HG03520 (cell line): ENCODE measurements at regions not wholly inside any gene's neighbourhood (a gene's known extent, or its start where the extent isn't known, plus 50 kb on each side); places are given as distances from the start of the nearest gene placed in this dataset.
A peak's percentile ranks its signal among the peaks of the same experiment; 100 is the strongest.
"Not testable (repeated sequence)": the region's sequence is repeated elsewhere in the genome, so short reads cannot be mapped to it uniquely, and the experiment has no call there.

Source experiments
- ATAC-seq: cut with Tn5 transposase; IDR thresholded peaks from one replicate; pipeline ENCODE4 v1.9.1; 2021; ENCODE audit warnings: mild to moderate bottlenecking, moderate library complexity; ENCODE audit not compliant: unreplicated experiment

GRCh38 chr10:84571146-84571545, 242.8 kb downstream of the CCSER2 start:
- no peak for ATAC-seq

GRCh38 chr10:84574102-84574501, 245.7 kb downstream of the CCSER2 start:
- ATAC-seq, result no peak

- ATAC-seq, result no peak
Observed at GRCh38 chr10:84581976-84582375, 253.6 kb downstream of the CCSER2 start.

- no peak for ATAC-seq
Observed at GRCh38 chr10:84583501-84583900, 255.1 kb downstream of the CCSER2 start.

GRCh38 chr10:84587789-84588188, 259.4 kb downstream of the CCSER2 start:
- no peak for ATAC-seq

GRCh38 chr10:84588426-84588825, 260.0 kb downstream of the CCSER2 start:
- ATAC-seq, result no peak

GRCh38 chr10:84588971-84589370, 260.6 kb downstream of the CCSER2 start:
- no peak for ATAC-seq

- ATAC-seq, result no peak
Observed at GRCh38 chr10:84589526-84590205, 261.3 kb downstream of the CCSER2 start.

GRCh38 chr10:84590327-84591193, 262.2 kb downstream of the CCSER2 start:
- ATAC-seq, result no peak

GRCh38 chr10:84593506-84593905, 265.1 kb downstream of the CCSER2 start:
- ATAC-seq, result no peak

- ATAC-seq, result no peak
Observed at GRCh38 chr10:84596585-84596984, 268.2 kb downstream of the CCSER2 start.

GRCh38 chr10:84599254-84599653, 270.9 kb downstream of the CCSER2 start:
- ATAC-seq, result no peak

GRCh38 chr10:84600947-84601346, 272.6 kb downstream of the CCSER2 start:
- no peak for ATAC-seq

GRCh38 chr10:84602543-84602942, 274.2 kb downstream of the CCSER2 start:
- ATAC-seq, result not testable (repeated sequence)

GRCh38 chr10:84603971-84604370, 275.6 kb downstream of the CCSER2 start:
- no peak for ATAC-seq

GRCh38 chr10:84605802-84606201, 277.4 kb downstream of the CCSER2 start:
- no peak for ATAC-seq

- no peak for ATAC-seq
Observed at GRCh38 chr10:84606428-84606827, 278.0 kb downstream of the CCSER2 start.

GRCh38 chr10:84607044-84607443, 278.7 kb downstream of the CCSER2 start:
- ATAC-seq, result no peak

GRCh38 chr10:84607523-84607922, 279.1 kb downstream of the CCSER2 start:
- ATAC-seq, result no peak

GRCh38 chr10:84608126-84608525, 279.7 kb downstream of the CCSER2 start:
- no peak for ATAC-seq

- ATAC-seq, result peak; percentile 65
Observed at GRCh38 chr10:84613336-84614021, 285.1 kb downstream of the CCSER2 start.
